GM21786 (cell line): ENCODE measurements at regions not wholly inside any gene's neighbourhood (a gene's known extent, or its start where the extent isn't known, plus 50 kb on each side); places are given as distances from the start of the nearest gene placed in this dataset.
A peak's percentile ranks its signal among the peaks of the same experiment; 100 is the strongest.

Source experiments
- ATAC-seq: cut with Tn5 transposase; IDR thresholded peaks from one replicate; pipeline ENCODE4 v1.9.1; 2021; ENCODE audit not compliant: unreplicated experiment

DNA sequence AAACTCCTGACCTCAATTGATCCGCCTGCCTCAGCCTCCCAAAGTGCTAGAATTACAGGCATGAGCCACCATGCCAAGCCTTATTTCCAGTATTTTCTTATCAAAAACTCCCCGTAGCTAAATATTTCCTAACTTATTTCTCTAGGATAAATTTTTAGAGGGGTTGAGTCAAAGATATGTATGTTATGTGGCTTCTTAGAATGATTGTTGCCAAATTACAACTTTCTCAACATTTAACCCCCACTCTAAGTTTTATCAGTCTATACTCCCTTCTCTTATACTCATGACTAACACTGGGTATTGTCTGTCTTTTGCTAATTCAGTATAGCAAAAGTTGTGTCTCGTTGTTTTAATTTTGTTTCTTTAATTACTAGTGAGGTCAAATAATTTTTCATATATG, 187.7 kb upstream of the LNX1 start:
- ATAC-seq, result no peak

- no peak for ATAC-seq
These were observed 186.9 kb upstream of the LNX1 start for GRCh38 chr4:53778155-53778554.

DNA sequence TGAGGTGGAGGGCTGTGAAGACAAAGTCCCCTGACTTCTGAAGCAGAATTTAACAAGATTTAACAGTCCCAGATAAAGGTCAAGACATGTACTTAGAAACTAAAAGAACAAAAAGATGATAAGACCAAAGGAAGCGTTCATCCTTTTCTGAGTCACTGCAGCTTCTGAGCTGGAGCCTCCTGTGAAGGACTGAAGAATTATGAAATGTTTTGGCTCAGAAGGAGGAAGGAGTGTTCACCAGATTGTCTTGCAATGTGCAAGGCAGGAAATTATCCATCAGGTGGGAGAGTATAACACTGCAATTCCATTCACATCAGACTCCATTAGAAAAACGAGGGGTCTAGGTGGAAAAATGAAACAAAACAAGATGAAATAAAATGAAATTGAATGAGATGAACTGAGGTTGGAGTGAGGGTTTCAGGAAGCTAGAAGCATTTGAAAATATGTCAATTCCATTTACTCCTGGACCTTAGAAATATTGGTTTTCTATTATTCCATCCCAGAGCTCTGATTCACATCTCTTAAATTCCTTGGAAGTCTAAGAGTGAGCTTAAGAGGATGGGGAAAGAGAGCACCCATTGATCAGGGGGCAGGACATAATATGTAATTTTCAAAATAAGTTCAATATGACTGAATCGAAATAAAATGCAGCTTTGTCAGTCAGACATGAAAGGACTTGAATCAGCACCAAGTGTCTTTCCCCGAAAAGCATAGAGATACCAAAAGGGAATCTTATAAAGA, 186.1 kb upstream of the LNX1 start:
- ATAC-seq, result no peak

GRCh38 chr4:53776141-53776540, 184.9 kb upstream of the LNX1 start:
- ATAC-seq, result no peak

- no peak for ATAC-seq
These were observed 184.1 kb upstream of the LNX1 start for GRCh38 chr4:53775381-53775780.

DNA sequence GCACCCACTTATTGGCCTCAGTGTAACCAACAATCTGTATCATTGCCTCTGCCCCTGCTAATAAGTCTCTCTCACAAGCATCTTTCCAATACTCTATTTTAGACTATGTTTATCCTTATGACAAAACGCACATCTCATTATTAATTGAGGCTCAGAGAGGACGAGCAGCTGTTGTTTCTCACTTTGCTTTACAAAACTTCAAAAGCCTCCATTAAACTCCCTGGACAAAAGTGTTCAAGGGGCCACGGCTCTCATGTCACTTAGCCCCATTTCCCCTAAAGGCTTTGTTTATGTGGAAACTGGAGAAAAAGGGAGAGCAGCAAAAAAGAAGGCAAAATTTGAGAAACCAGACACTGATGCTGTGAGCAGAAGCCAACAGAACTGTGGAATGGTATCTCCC, 180.0 kb upstream of the LNX1 start:
- ATAC-seq, result no peak

DNA sequence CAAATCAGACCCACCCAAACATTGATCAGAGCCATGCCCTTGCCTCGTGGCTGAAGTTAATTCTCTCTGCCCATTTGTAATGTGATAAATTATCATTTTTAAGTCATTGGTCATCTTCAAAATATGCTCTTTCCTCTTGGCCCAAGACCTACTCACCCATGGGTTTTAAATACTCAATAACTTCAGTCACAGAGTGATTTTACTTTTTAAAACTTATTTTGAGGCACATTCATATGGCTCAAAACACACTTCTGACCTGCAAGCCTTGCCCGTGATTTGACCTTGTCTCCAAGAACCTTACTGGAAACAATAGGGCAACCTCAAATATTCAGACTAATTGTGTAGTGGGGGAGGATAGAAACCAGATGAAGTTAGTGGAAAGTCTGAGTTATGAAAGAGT, 176.2 kb upstream of the LNX1 start:
- no peak for ATAC-seq

DNA sequence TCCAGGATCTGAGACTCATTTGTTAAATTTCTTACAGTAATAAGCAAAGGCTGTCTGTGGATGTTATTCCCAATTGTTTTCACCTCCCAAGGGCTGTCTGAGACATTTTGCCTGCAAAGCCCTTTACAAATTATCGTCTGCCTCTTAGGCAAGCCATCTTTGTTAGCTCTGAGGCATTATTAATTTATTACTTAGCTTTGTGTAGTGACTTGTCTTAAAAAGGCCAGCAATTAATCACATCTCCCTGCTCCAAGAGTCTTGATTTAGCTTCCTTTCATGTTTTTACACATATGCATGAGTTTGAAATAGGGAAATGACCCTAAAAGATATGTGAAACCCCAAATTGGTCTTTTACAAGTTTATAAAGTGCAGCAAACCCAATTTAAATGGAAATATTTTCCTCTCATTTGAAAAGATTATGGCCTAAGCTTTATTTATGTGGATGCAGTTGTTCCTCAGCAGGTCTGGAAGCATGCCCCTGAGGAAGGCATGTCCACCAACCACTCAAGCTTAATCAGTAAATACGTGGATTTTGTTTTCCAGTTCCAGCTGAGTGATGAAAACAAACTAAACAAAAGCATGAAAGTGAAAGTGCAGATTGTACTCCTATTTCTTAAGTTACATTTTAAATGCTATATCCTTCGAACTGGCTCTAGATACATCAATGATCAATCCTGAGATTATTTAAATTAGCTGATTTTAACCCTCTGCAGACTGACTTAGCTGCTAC, 173.6 kb upstream of the LNX1 start:
- no peak for ATAC-seq

GRCh38 chr4:53763813-53764597, 172.7 kb upstream of the LNX1 start:
- ATAC-seq, result no peak

DNA sequence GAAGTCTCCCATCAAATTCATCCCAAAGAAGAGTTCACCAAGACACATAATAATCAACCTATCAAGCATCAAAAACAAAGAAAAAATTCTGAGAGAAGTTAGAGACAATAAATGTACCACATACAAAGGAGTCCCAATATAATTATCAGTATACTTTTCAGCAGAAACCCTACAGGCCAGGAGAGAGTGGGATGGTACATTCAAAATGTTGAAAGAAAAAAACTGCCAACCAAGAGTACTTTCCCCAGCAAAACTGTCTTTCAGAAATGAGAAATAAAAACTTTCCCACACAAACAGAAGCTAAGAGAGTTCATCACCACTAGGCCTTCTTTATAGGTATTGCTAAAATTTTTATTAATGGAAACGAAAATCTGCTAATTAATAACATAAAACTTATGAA, 164.4 kb upstream of the LNX1 start:
- no peak for ATAC-seq

DNA sequence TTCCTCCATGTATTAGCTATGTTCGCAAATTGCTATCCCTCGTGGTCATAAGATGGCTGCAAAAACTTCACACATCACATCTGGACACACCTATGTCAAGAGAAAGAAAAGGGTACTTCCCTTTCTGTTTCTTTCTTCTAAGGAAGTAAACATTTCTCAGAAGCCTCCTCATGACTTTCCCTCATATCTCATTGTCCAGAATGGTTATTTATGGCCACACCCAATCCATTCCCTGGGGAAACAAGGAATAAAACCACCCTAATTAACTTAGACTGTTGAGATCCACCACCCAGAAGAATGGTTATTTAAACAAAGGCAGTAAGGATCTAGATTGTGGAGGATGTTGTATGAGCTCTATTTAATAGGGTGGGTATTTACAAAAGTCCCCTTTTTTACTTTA, 160.8 kb upstream of the LNX1 start:
- ATAC-seq, result no peak

GRCh38 chr4:53748328-53748772, 157.1 kb upstream of the LNX1 start:
- peak; percentile 89 for ATAC-seq

GRCh38 chr4:53747401-53747800, 156.1 kb upstream of the LNX1 start:
- no peak for ATAC-seq

DNA sequence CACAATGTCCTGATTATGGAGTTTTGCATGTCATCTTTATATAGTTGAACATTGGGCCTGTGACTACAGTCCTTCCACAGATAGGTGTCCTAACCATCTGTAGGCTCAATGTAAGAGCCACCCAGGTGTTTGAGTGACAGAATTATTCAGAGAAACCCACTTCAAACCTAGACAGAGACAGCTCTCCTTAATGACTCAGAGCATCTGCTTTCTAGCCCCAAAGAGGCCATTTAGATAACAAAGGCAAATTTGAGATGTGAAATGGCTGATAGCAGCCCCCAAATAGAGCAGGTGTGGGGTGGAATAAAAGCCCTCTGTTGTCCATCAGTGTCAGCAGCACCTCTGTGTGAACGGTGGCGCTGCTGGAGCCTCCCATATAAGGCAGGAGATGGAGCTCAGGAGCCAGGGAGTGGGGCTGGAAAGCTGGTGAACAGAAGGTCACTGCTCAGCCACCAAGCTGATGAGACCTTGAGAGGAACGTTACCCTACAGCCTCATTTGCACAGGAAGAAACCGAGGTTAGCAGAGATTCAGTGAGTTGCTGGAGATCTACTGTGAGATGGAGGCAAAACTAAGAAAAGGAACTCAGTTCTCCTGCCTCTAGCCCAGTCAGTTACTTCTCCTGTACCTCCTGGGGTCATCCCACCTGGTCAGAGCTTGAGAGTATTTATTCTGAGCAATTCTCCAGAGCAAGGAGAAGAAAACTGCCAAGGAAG, 153.3 kb upstream of the LNX1 start:
- ATAC-seq, result no peak

GRCh38 chr4:53734584-53735353, 143.5 kb upstream of the LNX1 start:
- ATAC-seq, result no peak

DNA sequence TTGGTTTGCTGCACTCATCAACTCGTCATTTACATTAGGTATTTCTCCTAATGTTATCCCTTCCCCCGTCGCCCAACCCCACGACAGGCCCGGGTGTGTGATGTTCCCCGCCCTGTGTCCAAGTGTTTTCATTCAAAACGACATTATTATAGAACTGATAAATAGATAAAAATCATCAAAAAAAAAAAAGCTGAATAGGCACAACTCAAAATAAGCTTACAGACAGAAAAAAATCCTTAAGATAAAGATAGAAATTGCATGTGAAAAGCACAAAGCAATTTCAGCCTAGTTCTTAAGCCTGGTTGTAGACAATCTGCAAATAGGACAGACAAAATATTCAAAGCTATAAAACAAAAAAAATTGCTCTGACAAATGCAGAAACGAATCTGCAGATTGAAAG, 142.9 kb upstream of the LNX1 start:
- ATAC-seq, result no peak

- no peak for ATAC-seq
These were observed 141.4 kb upstream of the LNX1 start for GRCh38 chr4:53732661-53733060.

GRCh38 chr4:53730031-53730805, 138.9 kb upstream of the LNX1 start:
- no peak for ATAC-seq

- no peak for ATAC-seq
These were observed 130.8 kb upstream of the LNX1 start for GRCh38 chr4:53722110-53722509.

GRCh38 chr4:53721263-53721662, 130.0 kb upstream of the LNX1 start:
- ATAC-seq, result no peak
